ENCODE measurements at regions not wholly inside any gene's neighbourhood (a gene's known extent, or its start where the extent isn't known, plus 50 kb on each side); places are given as distances from the start of the nearest gene placed in this dataset.

- Histone ChIP-seq H3K9me3 (ENCODE audit: insufficient read depth, low read depth, low read length) (peaks cover 7% of the 10 kb centered on the region; the same call in 1 of the 2 replicates), H2AFZ (ENCODE audit: low read length) (no peak overlapping the region), H3K36me3 (ENCODE audit: insufficient read depth, low read length) (no peaks in the 10 kb centered on the region), H4K20me1 (ENCODE audit: insufficient read depth, low read length, poor library complexity, severe bottlenecking) (no peaks in the 10 kb centered on the region), H3K4me1 (ENCODE audit: insufficient read depth, low read length, poor library complexity, severe bottlenecking) (peaks cover 8% of the 10 kb centered on the region), H3K4me2 (ENCODE audit: low read depth, low read length, poor library complexity, severe bottlenecking) (no peak overlapping the region), H3K79me2 (ENCODE audit: insufficient read depth, low read length) (no peaks in the 10 kb centered on the region), H3K9me2 (replicated peaks; ENCODE audit: low read depth, low read length) (no peaks in the 10 kb centered on the region), H3K27me3 (ENCODE audit: insufficient read depth, low read length, poor library complexity, severe bottlenecking) (no peaks in the 10 kb centered on the region), H3K4me3 (ENCODE audit: low read length, poor library complexity, severe bottlenecking) (no peak overlapping the region), H3K9ac (ENCODE audit: low read depth, low read length, poor library complexity, severe bottlenecking) (no peak overlapping the region), H3F3A (ENCODE audit: low read depth) (no peaks in the 10 kb centered on the region)
- no peak for TF ChIP-seq EZH2phosphoT487 (IDR thresholded peaks at IDR 0.05; ENCODE audit: borderline replicate concordance)
- TF ChIP-seq, protein P1, sequence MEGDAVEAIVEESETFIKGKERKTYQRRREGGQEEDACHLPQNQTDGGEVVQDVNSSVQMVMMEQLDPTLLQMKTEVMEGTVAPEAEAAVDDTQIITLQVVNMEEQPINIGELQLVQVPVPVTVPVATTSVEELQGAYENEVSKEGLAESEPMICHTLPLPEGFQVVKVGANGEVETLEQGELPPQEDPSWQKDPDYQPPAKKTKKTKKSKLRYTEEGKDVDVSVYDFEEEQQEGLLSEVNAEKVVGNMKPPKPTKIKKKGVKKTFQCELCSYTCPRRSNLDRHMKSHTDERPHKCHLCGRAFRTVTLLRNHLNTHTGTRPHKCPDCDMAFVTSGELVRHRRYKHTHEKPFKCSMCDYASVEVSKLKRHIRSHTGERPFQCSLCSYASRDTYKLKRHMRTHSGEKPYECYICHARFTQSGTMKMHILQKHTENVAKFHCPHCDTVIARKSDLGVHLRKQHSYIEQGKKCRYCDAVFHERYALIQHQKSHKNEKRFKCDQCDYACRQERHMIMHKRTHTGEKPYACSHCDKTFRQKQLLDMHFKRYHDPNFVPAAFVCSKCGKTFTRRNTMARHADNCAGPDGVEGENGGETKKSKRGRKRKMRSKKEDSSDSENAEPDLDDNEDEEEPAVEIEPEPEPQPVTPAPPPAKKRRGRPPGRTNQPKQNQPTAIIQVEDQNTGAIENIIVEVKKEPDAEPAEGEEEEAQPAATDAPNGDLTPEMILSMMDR (conservative IDR thresholded peaks at IDR 0.05; ENCODE audit: low read length): no peak
These were observed 134.2 kb upstream of the FGGY start for GRCh38 chr1:59162665-59163064.

DNA sequence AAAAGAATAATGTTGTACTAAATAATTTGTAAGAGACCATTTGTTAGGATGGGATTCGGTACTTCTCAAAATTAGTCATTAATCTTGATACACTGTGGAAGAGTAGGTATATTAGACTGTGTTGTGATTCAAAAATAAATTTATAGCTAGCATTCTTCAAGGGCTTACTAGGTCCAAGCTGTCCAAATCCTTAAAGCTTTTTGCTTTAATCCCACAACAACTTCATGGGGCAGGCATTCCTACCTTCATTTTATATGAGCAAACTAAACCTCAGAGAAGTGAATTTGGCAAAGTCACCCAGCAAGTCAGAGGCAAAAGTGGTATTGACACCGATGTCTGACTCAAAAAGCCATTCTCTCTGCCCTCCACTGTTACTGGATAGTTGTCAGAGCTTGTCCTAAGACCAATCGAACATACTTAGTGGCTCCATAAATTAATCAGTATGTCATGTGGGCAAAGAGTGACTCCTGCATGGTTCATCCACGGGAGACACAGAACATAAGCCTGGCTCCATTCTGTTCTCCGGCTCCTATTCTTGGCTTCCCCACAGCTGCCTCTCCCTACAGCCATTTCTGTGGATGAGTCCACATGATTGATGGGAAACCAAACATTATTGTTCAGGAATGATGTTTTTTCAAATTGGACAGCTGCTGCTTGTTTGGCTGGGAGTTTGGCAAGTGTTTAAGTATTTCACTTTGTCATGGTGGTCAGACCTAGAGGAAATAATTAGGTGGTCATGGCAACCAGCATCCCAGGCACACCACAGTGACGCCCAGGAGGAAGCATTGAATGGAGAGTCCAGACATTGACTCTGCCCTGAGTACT lies 133.4 kb upstream of the FGGY start:
- TF ChIP-seq EZH2phosphoT487 (IDR thresholded peaks at IDR 0.05; ENCODE audit: borderline replicate concordance): no peak
- TF ChIP-seq, protein P1 (conservative IDR thresholded peaks at IDR 0.05; ENCODE audit: low read length): no peak
- Histone ChIP-seq H3K9me2 (replicated peaks; ENCODE audit: low read depth, low read length) (no peaks in the 10 kb centered on the region), H3F3A (ENCODE audit: low read depth) (no peaks in the 10 kb centered on the region), H2AFZ (ENCODE audit: low read length) (no peak overlapping the region), H3K9ac (ENCODE audit: low read depth, low read length, poor library complexity, severe bottlenecking) (no peak overlapping the region), H3K79me2 (ENCODE audit: insufficient read depth, low read length) (no peaks in the 10 kb centered on the region), H3K9me3 (ENCODE audit: insufficient read depth, low read depth, low read length) (peaks cover 5% of the 10 kb centered on the region; the same call in 1 of the 2 replicates), H4K20me1 (ENCODE audit: insufficient read depth, low read length, poor library complexity, severe bottlenecking) (no peaks in the 10 kb centered on the region), H3K4me2 (ENCODE audit: low read depth, low read length, poor library complexity, severe bottlenecking) (no peak overlapping the region), H3K4me3 (ENCODE audit: low read length, poor library complexity, severe bottlenecking) (no peak overlapping the region), H3K4me1 (ENCODE audit: insufficient read depth, low read length, poor library complexity, severe bottlenecking) (peaks cover 8% of the 10 kb centered on the region), H3K27me3 (ENCODE audit: insufficient read depth, low read length, poor library complexity, severe bottlenecking) (no peaks in the 10 kb centered on the region), H3K36me3 (ENCODE audit: insufficient read depth, low read length) (no peaks in the 10 kb centered on the region)

GRCh38 chr1:59164371-59164770 lies 132.5 kb upstream of the FGGY start:
- H3K79me2 ChIP-seq (ENCODE audit: insufficient read depth, low read length): no peaks in the 10 kb centered on the region
- no peak overlapping the region for H2AFZ ChIP-seq (ENCODE audit: low read length)
- H3K36me3 ChIP-seq (ENCODE audit: insufficient read depth, low read length): no peaks in the 10 kb centered on the region
- no peaks in the 10 kb centered on the region for H4K20me1 ChIP-seq (ENCODE audit: insufficient read depth, low read length, poor library complexity, severe bottlenecking)
- H3K9me2 ChIP-seq (replicated peaks; ENCODE audit: low read depth, low read length): no peaks in the 10 kb centered on the region
- no peaks in the 10 kb centered on the region for H3K27me3 ChIP-seq (ENCODE audit: insufficient read depth, low read length, poor library complexity, severe bottlenecking)
- no peaks in the 10 kb centered on the region for H3F3A ChIP-seq (ENCODE audit: low read depth)
- H3K4me1 ChIP-seq (ENCODE audit: insufficient read depth, low read length, poor library complexity, severe bottlenecking): peaks cover 8% of the 10 kb centered on the region
- H3K9me3 ChIP-seq (ENCODE audit: insufficient read depth, low read depth, low read length): no peaks in the 10 kb centered on the region
- H3K4me2 ChIP-seq (ENCODE audit: low read depth, low read length, poor library complexity, severe bottlenecking): no peak overlapping the region
- H3K4me3 ChIP-seq (ENCODE audit: low read length, poor library complexity, severe bottlenecking): no peak overlapping the region
- no peak for TF ChIP-seq EZH2phosphoT487 (IDR thresholded peaks at IDR 0.05; ENCODE audit: borderline replicate concordance)
- TF ChIP-seq, protein P1 (conservative IDR thresholded peaks at IDR 0.05; ENCODE audit: low read length): no peak
- no peak overlapping the region for H3K9ac ChIP-seq (ENCODE audit: low read depth, low read length, poor library complexity, severe bottlenecking)

Measured in Loucy (cell line).